ENCODE measurements at regions not wholly inside any gene's neighbourhood (a gene's known extent, or its start where the extent isn't known, plus 50 kb on each side); places are given as distances from the start of the nearest gene placed in this dataset.
"Not testable (repeated sequence)": the region's sequence is repeated elsewhere in the genome, so short reads cannot be mapped to it uniquely, and the experiment has no call there.

DNA sequence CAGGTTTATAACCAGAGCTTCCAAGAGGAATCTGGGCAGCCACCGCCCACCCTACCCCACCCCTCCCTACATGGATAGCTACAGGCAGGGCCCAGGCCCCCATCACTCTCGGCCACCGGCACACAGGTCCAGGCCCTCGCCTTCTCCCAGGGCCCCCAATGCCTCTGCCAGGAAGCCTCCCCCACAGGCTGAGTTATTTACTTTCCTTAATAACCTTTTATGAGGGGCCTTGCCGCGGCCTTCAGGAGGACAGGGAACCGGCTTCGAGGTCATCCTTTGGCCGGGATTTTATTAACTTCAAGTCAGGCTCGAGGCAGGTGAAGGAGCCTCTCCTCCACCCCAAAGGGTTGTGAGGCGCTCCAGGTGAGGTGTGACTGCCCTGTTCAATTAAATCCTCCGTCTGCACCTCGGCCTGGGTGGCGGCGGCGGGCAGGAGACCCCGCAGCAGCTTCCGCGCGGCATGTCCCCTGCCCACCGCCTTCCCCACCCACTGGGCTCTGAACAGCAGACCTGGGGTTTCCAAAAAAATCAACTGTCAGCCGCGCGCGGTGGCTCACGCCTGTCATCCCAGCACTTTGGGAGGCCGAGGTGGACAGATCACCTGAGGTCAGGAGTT lies 106.5 kb downstream of the MICALL2 start:
- in situ Hi-C loops (cut with MboI; ENCODE audit: low pct_unique_long_range_greater_than_20kb, low sequenced_read_pairs), result no loop called here
- DNase-seq, result no peak

DNA sequence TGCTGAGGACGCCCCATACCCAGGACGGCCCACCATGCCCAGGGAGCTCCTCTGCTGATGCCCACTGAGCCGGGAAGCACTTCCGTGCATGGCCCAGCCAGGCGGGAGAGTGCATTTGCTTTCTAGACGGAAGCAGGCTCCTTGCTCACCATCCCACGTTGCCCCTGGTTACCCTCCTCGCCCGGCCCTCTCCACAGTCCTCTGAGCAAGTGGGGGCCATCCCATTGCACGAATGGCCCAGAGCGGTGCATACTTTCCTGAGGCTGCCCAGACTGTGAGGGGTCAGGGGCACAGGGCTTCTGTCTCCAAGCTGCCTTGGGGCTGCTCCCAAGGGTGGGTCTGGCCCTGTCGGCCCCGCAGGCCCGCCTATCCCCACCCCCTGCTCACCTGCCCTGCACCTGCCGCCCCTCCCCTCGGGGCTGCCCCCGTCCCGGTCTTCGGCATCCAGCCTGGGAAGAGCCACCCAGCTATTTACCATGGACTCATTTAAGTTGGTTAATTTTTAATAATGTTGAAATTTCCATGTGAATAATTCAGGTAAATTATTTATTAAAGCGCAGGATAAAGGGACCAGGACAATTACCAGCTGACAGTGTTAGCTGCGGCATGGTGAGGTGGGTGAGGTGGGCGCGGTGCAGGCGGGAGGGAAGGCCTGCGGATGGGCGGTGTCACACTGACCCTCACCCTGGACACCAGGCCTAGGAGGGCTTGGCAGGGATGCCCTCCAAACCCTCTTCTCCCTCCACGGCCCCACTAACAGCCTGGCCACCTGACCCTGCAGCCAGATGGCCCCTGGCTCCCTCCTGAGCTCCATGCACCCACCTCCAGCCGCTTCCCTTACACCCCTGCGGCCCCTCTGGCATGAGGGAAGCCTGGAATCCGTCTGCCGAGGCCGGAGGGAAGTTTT lies 104.4 kb downstream of the MICALL2 start:
- in situ Hi-C loops (cut with MboI; ENCODE audit: low pct_unique_long_range_greater_than_20kb, low sequenced_read_pairs), result no loop called here
- no peak for DNase-seq

DNA sequence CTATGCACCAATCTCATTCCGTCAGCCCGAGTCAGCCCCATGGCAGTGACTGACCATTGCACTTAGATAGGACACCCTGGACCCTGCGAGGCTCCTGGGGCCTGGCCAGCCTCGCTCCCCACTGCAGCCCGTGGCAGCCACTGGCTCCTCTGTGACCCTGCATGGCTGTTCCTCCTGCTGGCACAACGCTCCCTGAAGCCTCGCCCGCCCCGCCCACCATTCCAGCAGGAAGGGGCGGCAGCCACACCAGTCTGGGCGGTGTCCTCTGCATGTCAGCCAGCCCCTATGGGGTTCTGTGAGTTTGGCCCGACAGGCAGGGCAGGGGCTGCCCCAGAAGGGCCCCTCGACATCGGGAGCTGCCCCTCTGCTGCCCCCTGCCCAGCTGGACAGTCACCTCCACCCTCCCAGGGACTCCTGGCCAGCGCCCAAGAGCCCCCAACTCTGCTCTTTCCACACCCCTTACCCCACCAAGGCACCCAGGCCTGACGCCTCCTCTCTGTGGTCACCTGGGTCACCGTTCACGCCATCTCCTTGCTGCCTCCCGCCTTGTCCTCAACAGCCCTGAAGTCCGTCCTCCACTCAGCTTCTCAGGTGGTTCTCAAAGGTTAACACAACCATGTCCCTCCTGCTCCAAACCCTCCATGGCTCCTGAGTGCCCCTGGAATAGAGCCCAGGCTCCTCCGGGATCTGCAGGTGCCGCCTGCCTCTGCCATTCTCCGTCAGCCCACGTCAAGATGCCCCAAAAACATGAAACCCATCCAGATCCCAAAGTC lies 103.5 kb downstream of the MICALL2 start:
- in situ Hi-C loops (cut with MboI; ENCODE audit: low pct_unique_long_range_greater_than_20kb, low sequenced_read_pairs), result no loop called here
- no peak for DNase-seq

DNA sequence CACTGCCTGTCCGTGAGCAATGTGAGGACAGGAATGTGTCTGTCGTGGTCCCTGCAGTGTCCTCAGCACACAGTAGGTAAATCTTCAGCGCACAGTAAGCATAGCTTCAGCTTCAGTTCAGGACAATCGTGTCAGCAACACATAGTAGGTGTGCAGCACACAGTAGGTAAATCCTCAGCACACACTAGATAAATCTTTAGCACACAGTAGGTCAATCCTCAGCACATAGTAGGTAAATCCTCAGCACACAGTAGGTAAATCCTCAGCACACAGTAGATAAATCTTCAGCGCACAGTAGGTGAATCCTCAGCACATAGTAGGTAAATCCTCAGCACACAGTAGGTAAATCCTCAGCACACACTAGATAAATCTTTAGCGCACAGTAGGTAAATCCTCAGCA lies 102.4 kb downstream of the MICALL2 start:
- in situ Hi-C loops (cut with MboI; ENCODE audit: low pct_unique_long_range_greater_than_20kb, low sequenced_read_pairs); DNase-seq: not testable (repeated sequence)

DNA sequence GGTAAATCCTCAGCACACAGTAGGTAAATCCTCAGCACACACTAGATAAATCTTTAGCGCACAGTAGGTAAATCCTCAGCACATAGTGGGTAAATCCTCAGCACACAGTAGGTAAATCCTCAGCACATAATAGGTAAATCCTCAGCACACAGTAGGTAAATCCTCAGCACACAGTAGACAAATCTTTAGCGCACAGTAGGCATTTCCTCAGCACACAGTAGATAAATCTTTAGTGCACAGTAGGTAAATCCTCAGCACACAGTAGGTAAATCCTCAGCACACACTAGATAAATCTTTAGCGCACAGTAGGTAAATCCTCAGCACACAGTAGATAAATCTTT lies 102.0 kb downstream of the MICALL2 start:
- in situ Hi-C loops (cut with MboI; ENCODE audit: low pct_unique_long_range_greater_than_20kb, low sequenced_read_pairs), result not testable (repeated sequence)
- DNase-seq, result peak; percentile 9

DNA sequence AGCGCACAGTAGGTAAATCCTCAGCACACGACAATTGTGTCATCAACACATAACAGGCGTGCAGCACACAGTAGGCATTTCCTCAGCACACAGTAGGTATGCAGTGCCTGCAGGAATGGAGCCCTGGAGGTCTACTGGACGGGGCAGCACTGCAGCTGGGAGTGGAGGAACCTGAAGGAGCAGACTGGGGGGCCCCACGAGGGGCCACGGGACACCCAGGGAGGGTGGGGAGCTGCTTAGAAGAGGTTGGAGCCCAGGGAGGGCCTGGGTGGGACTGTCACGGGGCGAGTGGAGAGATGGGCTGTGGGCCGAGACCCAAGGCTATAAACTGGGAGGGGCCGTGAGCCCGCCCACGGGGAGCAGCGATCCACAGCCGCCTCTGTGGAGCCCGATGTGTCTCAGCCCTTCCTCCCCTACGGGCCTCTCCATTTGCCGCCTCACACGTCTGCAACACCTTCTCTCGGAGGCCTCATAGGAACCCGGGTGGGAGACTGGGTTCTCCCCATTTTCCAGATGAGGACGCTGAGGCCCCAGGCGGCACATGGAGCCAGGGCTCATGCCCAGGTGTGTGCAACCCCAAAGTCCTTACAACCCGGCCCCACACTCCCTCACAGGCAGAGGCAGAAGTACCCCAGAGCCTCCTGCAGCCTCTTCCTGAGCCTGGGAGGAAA lies 101.5 kb downstream of the MICALL2 start:
- in situ Hi-C loops (cut with MboI; ENCODE audit: low pct_unique_long_range_greater_than_20kb, low sequenced_read_pairs), result no loop called here

DNA sequence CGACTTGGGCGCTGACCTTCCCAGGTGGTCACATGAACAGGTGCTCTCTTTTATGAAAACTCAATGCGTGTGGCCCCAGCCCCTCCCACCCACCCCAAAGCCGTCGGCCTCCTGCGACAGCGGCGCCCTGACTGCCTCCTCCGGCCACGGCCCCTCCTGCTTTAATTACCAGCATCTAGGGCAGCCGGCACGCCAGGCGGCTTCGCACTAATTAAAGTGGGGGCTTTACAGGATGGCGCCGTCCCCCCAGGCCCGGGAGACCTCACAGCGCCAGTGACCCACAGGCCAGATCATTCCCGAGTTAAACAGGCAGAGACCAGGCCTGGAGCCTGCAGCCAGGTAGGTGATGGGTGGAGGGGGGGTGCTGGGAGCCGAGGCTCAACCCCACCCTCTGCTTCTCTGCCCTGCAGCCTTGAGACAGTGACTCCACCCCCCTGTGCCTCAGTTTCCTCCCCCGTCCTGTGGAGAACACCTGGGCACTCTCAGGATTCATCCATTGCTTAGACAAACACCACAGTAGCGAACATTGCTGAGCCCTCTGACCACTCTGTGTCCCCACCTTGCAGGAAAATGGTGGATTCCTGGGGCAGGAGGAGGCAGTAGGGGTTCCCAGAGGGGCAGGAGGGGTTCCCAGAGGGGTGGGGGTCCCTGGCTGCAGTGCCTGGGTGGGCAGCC lies 100.8 kb downstream of the MICALL2 start:
- in situ Hi-C loops (cut with MboI; ENCODE audit: low pct_unique_long_range_greater_than_20kb, low sequenced_read_pairs), result no loop called here
- no peak for DNase-seq

More for the DNA sequence above, 101.5 kb downstream of the MICALL2 start:
- peak; percentile 21 for DNase-seq

DNA sequence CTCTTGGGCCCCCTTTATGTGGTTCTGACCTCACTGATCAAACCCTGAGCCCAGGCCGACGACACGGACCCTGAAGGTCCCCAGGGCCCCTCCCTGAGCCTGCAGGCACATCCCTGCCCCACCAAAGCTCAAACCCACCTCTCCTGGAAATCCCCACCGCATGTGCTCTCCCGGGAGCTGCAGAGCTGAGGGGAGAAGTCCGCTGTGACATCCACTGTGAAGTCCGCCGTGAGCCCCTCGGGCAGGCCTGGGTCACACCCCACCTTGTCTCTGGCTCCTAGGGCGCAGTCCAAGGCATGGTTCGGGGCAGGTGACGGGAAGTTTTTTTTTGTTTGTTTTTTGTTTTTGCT lies 100.2 kb downstream of the MICALL2 start:
- no peak for DNase-seq
- in situ Hi-C loops (cut with MboI; ENCODE audit: low pct_unique_long_range_greater_than_20kb, low sequenced_read_pairs), result no loop called here

DNA sequence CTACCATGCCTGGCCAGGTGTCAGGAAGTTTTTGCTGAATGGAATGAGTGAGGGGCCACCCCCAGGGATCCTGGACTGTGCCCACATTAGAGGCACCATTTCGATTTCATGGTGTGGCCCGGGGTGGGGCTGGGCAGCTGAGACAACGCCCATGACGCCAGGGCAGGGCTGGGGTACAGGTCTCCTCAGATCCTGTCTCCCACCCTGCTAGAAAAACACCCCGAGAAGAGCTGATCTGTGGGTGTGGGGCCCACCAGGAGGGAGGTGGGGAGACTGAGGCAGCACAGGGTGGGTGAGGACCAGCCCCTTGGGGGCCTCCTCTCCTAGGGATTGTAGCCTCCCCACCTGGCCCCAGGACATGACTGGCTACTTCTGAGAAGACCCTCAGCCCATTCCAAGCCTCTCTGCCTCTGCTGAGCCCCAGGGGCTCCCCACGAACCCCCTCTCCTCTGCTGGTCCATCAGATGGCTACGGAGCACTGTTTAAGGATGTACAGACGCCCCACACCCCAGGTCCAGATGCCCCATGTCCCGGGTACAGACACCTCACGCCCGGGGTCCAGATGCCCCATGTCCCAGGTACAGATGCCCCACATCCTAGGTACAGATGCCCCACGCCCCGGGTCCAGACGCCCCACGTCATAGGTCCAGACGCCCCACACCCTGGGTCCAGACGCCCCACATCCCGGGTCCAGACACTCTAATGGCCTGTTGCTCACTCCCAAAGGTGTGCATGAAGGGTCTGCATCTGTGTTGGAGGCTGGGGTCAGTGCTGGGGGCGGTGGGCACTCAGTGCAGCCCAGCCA lies 99.4 kb downstream of the MICALL2 start:
- no peak for DNase-seq
- in situ Hi-C loops (cut with MboI; ENCODE audit: low pct_unique_long_range_greater_than_20kb, low sequenced_read_pairs), result no loop called here

DNA sequence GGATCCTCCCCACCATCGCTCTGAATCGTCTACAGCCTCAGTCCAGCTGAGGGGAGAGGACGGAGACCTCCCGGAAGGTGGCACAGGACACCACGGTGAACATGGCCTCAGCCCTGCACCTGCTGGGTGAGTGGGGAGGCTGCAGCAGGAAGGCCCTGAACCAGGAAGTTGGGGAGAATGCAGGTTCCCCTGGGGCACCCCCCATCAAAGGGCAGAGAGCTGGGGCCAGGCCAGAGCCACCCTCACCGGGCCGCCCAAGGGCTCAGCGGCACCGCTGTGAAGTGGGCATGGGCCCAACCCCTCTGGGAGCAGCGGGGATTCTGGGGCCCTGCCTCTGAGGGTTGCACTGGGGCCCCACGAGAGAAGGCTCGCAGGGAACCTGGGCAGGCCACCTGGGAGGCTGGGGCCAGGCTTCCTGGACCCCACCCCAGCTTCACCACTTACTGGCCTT lies 98.7 kb downstream of the MICALL2 start:
- no peak for DNase-seq
- in situ Hi-C loops (cut with MboI; ENCODE audit: low pct_unique_long_range_greater_than_20kb, low sequenced_read_pairs), result no loop called here

DNA sequence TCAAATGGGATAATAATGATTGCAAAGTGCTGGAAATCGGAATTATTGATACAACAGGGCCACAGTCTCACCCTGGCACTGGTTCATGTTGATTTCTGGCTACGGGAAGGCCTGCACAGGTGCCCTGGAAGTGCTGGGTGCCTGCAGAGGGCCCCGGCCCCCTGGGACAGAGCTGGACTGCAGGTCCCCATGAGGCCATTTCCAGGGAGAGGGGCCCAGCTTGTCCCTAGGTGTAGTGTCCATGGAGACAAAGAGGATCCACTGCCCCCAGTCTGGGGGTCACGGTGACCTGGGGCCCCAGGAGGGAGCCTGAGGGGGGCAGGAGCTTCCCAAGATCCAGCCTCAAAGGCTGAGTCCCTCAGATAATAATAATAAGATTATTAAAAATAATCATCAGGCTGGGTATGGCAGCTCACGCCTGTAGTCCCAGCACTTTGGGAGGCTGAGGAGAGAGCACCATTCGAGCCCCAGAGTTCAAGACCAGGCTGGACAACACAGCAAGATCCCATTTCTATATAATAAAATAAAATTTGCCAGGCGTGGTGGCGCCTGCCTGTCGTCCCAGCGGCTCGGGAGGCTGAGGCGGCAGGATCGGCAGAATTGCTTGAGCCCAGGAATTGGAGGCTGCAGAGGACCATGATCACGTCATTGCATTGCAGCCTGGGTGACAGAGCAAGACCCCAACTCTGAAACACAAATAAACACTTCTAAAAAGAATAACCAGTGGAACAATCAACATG lies 98.1 kb downstream of the MICALL2 start:
- no peak for DNase-seq
- in situ Hi-C loops (cut with MboI; ENCODE audit: low pct_unique_long_range_greater_than_20kb, low sequenced_read_pairs), result no loop called here

DNA sequence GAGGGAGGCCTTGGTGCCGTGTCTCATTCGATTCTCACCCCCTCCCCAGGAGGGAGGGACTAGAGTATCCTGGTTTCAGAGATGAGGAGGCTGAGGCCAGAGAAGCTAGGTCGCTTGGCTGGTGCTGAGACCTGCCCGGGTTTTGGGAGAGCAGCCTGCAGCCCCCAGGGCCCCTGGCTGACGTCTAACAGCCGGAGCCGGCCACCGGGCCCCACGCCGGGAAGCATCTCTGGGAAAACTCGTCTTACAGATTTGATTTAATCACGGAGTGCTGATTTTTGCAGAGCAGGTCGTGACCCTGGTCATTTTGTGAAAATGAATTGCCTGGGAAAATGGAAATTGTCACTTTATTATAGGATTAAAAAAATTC lies 97.5 kb downstream of the MICALL2 start:
- in situ Hi-C loops (cut with MboI; ENCODE audit: low pct_unique_long_range_greater_than_20kb, low sequenced_read_pairs), result no loop called here
- no peak for DNase-seq

DNA sequence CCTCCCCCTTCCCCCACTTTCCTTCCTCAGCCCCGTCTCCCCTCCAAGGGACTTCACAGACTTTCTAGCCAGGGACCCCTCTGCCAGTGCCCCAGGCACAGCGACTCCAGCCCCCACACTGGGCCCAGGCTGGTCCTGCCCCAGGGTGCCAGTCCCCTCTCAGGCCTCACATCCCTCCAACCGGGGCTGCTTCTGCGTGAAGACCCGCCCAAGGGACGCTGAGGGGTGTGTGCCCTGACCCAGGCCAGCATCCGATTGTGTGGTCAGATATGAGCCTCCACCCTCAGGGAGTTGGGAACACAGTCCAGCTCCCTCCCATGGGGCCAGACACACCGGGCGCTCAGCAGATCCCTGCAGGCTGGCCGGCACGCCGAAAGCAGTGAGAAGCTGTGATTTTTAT lies 97.0 kb downstream of the MICALL2 start:
- in situ Hi-C loops (cut with MboI; ENCODE audit: low pct_unique_long_range_greater_than_20kb, low sequenced_read_pairs), result no loop called here
- no peak for DNase-seq

DNA sequence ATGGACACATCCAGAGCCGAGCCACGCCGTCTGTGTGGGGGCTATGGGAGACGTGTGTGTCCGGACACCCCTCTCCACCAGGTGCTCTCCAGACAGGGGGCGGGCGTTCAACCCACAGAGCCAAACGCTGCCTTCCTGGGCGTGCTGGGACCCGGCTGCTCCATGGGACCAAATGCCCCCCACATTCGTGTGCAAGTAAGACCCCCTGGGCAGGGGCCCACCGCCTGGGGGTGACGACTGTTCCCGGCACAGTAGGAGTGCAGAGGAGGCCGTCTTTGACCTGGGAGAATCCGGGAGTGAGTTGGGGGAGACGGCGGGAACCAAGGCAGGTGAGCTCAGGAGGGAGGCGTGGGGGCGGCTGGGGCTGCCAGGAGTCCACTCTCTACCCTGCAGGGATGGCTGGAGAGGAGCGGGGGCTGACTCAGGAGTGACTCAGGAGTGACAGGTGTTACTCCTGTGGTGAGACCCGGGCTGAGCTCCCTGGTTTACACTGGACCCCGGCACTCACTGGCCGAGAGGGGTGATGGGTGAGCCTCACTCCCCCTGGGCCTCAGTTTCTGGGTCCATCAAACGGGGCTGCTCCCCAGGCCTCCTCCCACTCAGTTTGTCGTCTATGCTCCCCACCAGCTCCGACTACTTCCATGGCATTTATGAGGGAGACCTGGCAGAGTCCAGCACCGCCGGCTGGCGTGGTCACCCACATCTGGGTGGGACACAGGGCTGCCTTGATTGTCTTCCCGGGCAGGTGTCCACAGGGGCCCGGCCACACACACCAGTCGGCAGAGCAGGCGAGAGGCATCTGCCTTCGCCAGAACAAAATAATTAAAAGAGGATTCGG lies 95.0 kb downstream of the MICALL2 start:
- no peak for DNase-seq
- in situ Hi-C loops (cut with MboI; ENCODE audit: low pct_unique_long_range_greater_than_20kb, low sequenced_read_pairs), result no loop called here

DNA sequence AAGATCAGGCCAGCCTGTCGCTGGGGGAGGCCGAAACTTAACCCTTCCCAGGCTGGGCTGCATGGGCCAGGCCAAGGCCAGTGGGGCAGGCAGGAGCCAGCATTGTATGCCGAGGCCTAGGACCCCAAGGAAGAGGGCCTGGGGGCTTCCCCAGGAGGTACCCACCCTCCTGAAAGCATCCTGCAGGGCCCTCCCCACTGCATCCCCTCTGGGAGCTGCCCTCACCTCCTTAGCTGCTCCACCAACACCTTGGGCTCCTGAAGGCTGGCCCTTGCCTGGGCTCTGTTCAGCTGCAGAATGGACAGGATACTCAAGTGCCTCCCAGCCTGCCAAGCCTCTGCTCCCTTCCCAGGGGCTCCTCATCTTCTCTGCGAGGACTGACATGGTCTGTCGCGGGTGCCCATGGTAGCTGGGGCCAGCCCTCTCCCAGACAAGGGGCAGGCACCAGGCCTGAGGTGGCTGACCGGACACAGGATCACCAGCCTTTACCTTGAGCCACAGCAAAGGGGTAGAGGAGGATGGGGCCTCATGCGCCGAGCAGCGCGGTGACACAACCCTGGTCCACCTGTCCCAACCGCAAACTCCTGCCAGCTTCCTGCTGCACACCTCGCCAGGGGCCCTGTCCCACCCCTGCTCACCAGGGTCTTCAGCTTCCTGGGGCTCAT lies 94.2 kb downstream of the MICALL2 start:
- DNase-seq, result no peak
- in situ Hi-C loops (cut with MboI; ENCODE audit: low pct_unique_long_range_greater_than_20kb, low sequenced_read_pairs), result no loop called here

DNA sequence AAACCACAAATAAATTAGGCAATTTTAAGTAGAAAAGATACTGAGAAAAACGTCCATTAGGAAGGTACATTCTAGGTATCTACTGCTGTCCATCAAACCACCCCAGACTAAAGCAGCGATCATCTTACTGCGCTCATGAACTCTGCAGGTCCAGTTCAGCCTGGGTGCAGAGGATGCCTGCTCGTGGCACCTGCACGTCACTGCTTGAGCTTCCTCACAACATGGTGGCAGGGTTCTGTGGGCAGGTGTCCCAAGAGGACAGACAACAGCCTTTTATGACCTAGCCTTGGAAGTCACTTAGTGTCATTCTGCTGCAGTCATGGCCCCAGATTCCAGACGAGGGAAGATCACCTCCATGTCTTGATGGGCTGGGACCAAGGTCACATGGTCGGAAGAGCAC lies 93.4 kb downstream of the MICALL2 start:
- no peak for DNase-seq
- in situ Hi-C loops (cut with MboI; ENCODE audit: low pct_unique_long_range_greater_than_20kb, low sequenced_read_pairs), result no loop called here

All from KBM-7 (cell line).